ENCODE measurements at regions not wholly inside any gene's neighbourhood (a gene's known extent, or its start where the extent isn't known, plus 50 kb on each side); places are given as distances from the start of the nearest gene placed in this dataset.
A peak's percentile ranks its signal among the peaks of the same experiment; 100 is the strongest.
"Not testable (repeated sequence)": the region's sequence is repeated elsewhere in the genome, so short reads cannot be mapped to it uniquely, and the experiment has no call there.

- H2BK20ac ChIP-seq (ENCODE audit: low read length); H3K4me2 ChIP-seq (ENCODE audit: insufficient read depth in 1 of 2, low read depth in 2 of 2, low read length in 2 of 2); H4K20me1 ChIP-seq (replicated peaks in 1 of 2; ENCODE audit: control insufficient read depth in 1 of 2, insufficient read depth in 2 of 2, low read length in 2 of 2); H3K27ac ChIP-seq (ENCODE audit: low read depth, low read length); H3K14ac ChIP-seq (ENCODE audit: insufficient read length); H3K4me1 ChIP-seq (replicated peaks in 1 of 4; ENCODE audit: control insufficient read depth in 3 of 4, insufficient read depth in 4 of 4, low read length in 3 of 4); H3K18ac ChIP-seq (ENCODE audit: extremely low read depth, low read length); H3K79me2 ChIP-seq (ENCODE audit: control insufficient read depth in 1 of 2, insufficient read depth in 2 of 2, low read length in 2 of 2); H2BK120ac ChIP-seq (replicated peaks; ENCODE audit: low read depth, low read length); H2BK5ac ChIP-seq (ENCODE audit: low read depth, low read length); H4K8ac ChIP-seq (ENCODE audit: extremely low read depth, insufficient read depth, low read length); H3K9me3 ChIP-seq (ENCODE audit: insufficient read depth in 2 of 2, low read depth in 1 of 2, low read length in 1 of 2); H3K23ac ChIP-seq (ENCODE audit: insufficient read length); FAIRE-seq; H2AFZ ChIP-seq (ENCODE audit: low read length); H3K4me3 ChIP-seq (ENCODE audit: extremely low read depth in 1 of 4, insufficient read depth in 2 of 4, low read depth in 3 of 4, low read length in 4 of 4); H2BK15ac ChIP-seq (ENCODE audit: low read length); H3K9ac ChIP-seq (replicated peaks in 1 of 4; ENCODE audit: extremely low read depth in 1 of 4, low read depth in 3 of 4, low read length in 3 of 4); H3K4ac ChIP-seq (replicated peaks; ENCODE audit: insufficient read length, low read depth, low read length); CTCF ChIA-PET (ENCODE audit: partially characterized antibody); H3K79me1 ChIP-seq (ENCODE audit: low read depth, low read length); H4K91ac ChIP-seq (replicated peaks; ENCODE audit: insufficient read length, low read length); H2AK5ac ChIP-seq (ENCODE audit: low read depth, low read length); H4K5ac ChIP-seq (ENCODE audit: insufficient read length, low read depth, low read length); H3K23me2 ChIP-seq (ENCODE audit: low read depth, low read length); POLR2A ChIA-PET (ENCODE audit: partially characterized antibody); H2BK12ac ChIP-seq (ENCODE audit: low read depth, low read length); H3K56ac ChIP-seq (replicated peaks; ENCODE audit: insufficient read length, low read depth, low read length); H3K36me3 ChIP-seq (ENCODE audit: control insufficient read depth in 2 of 4, insufficient read depth in 4 of 4, low read length in 3 of 4); H3K27me3 ChIP-seq (replicated peaks in 1 of 4; ENCODE audit: control insufficient read depth in 3 of 4, extremely low read depth in 1 of 4, insufficient read depth in 3 of 4, low read length in 3 of 4): not testable (repeated sequence)
- 93% methylated on average over 9 of the region's 27 CpGs; no CpG with 5 or more reads in 1 of the 2 experiments for WGBS, 2 experiments (ENCODE audit: extremely low coverage in 1 of 2, insufficient coverage in 1 of 2, insufficient read length in 1 of 2, insufficient replicate concordance in 2 of 2, low coverage in 1 of 2, low lambda C conversion rate in 2 of 2, missing lambda C conversion rate in 1 of 2)
- peak in 1 of 2 experiments; percentile 3 for DNase-seq (ENCODE audit: low read depth in 1 of 2, low spot score in 2 of 2)
Observed at GRCh38 chr9:38324213-38324612, 68.3 kb upstream of the ALDH1B1 start.

Data from H1 (cell line).